Endothelial cell of umbilical vein (primary cell): ENCODE measurements at regions not wholly inside any gene's neighbourhood (a gene's known extent, or its start where the extent isn't known, plus 50 kb on each side); places are given as distances from the start of the nearest gene placed in this dataset.

Source experiments
- JUN ChIP-seq: IDR thresholded peaks from 2 replicates; pipeline ENCODE4 v1.6.1; 2011; ENCODE audit warnings: borderline replicate concordance, low read depth; ENCODE audit not compliant: insufficient read length, insufficient read depth
- MYC ChIP-seq: IDR thresholded peaks from one replicate; pipeline ENCODE4 v1.6.1; 2011; ENCODE audit warnings: mild to moderate bottlenecking, low read depth, low read length
- POLR2AphosphoS5 ChIP-seq: IDR thresholded peaks from 2 replicates; pipeline ENCODE4 v1.6.1; 2012; ENCODE audit warnings: low read depth, mild to moderate bottlenecking, control low read depth, low read length, moderate library complexity; ENCODE audit not compliant: insufficient read depth

- TF ChIP-seq MYC (no peak), JUN (no peak), POLR2AphosphoS5 (no peak)
Measured at GRCh38 chr7:96784597-96784996, 75.0 kb upstream of the SEM1 start.
